Activated CD8-positive, alpha-beta memory T cell treated with anti-CD3 and anti-CD28 coated beads for 24 hours (primary cell): ENCODE measurements at regions not wholly inside any gene's neighbourhood (a gene's known extent, or its start where the extent isn't known, plus 50 kb on each side); places are given as distances from the start of the nearest gene placed in this dataset.

Experiments
- DNase-seq: peaks from one replicate; pipeline ENCODE4 v3.0.0-alpha.2; 2020

GRCh38 chr6:10235344-10235743 lies 179.5 kb downstream of the TFAP2A start:
- DNase-seq, result no peak

- DNase-seq, result no peak
Measured at GRCh38 chr6:10230531-10230930, 184.3 kb downstream of the TFAP2A start.

- DNase-seq, result no peak
Measured at GRCh38 chr6:10223841-10224240, 191.0 kb downstream of the TFAP2A start.

GRCh38 chr6:10221178-10221577 lies 193.7 kb downstream of the TFAP2A start:
- DNase-seq, result no peak

GRCh38 chr6:10219510-10219909 lies 195.4 kb downstream of the TFAP2A start:
- no peak for DNase-seq

GRCh38 chr6:10217111-10217510 lies 197.8 kb downstream of the TFAP2A start:
- DNase-seq, result no peak

- no peak for DNase-seq
Measured at GRCh38 chr6:10215326-10216110, 199.4 kb downstream of the TFAP2A start.

- no peak for DNase-seq
Measured at GRCh38 chr6:10210052-10210451, 204.8 kb downstream of the TFAP2A start.

- DNase-seq, result no peak
Measured at GRCh38 chr6:10205892-10206291, 209.0 kb downstream of the TFAP2A start.

GRCh38 chr6:10205120-10205519 lies 209.8 kb downstream of the TFAP2A start:
- DNase-seq, result no peak

- no peak for DNase-seq
Measured at GRCh38 chr6:10203651-10204050, 211.2 kb downstream of the TFAP2A start.

- no peak for DNase-seq
Measured at GRCh38 chr6:10202581-10202980, 212.3 kb downstream of the TFAP2A start.

GRCh38 chr6:10201606-10202510 lies 213.0 kb downstream of the TFAP2A start:
- DNase-seq, result no peak

GRCh38 chr6:10196090-10196489 lies 218.8 kb downstream of the TFAP2A start:
- no peak for DNase-seq

GRCh38 chr6:10194816-10195672 lies 219.8 kb downstream of the TFAP2A start:
- no peak for DNase-seq

GRCh38 chr6:10193321-10193720 lies 221.6 kb downstream of the TFAP2A start:
- no peak for DNase-seq

GRCh38 chr6:10190042-10190441 lies 224.8 kb downstream of the TFAP2A start:
- DNase-seq, result no peak

- DNase-seq, result no peak
Measured at GRCh38 chr6:10184371-10185227, 230.3 kb downstream of the TFAP2A start.

- DNase-seq, result no peak
Measured at GRCh38 chr6:10180138-10181074, 234.5 kb downstream of the TFAP2A start.

GRCh38 chr6:10177704-10178103 lies 237.2 kb downstream of the TFAP2A start:
- no peak for DNase-seq

- no peak for DNase-seq
Measured at GRCh38 chr6:10175362-10175761, 239.5 kb downstream of the TFAP2A start.
